NOMO-1 treated with DMSO at 0.1 percent for 48 hours (cell line): ENCODE measurements at regions not wholly inside any gene's neighbourhood (a gene's known extent, or its start where the extent isn't known, plus 50 kb on each side); places are given as distances from the start of the nearest gene placed in this dataset.
A peak's percentile ranks its signal among the peaks of the same experiment; 100 is the strongest.

Experiments
- DNase-seq: peaks from one replicate; lab custom pipeline; 2025; ENCODE audit not compliant: unreplicated experiment; lab: John Stamatoyannopoulos, UW

- no peak for DNase-seq
These were observed 65.7 kb downstream of the UNC5CL start for GRCh38 chr6:40973304-40973703.

GRCh38 chr6:40972814-40973213 is 66.2 kb downstream of the UNC5CL start:
- DNase-seq, result no peak

- no peak for DNase-seq
These were observed 66.8 kb downstream of the UNC5CL start for GRCh38 chr6:40972190-40972589.

GRCh38 chr6:40968620-40969164 is 70.3 kb downstream of the UNC5CL start:
- no peak for DNase-seq

- no peak for DNase-seq
These were observed 72.2 kb downstream of the UNC5CL start for GRCh38 chr6:40966860-40967259.

- DNase-seq, result no peak
These were observed 74.0 kb downstream of the UNC5CL start for GRCh38 chr6:40965046-40965445.

GRCh38 chr6:40963019-40963418 is 76.0 kb downstream of the UNC5CL start:
- DNase-seq, result no peak

- DNase-seq, result peak; percentile 18
These were observed 76.8 kb downstream of the UNC5CL start for GRCh38 chr6:40962241-40962640.

GRCh38 chr6:40961831-40962230 is 77.2 kb downstream of the UNC5CL start:
- no peak for DNase-seq

- DNase-seq, result no peak
These were observed 78.1 kb downstream of the UNC5CL start for GRCh38 chr6:40960742-40961430.

- DNase-seq, result no peak
These were observed 79.2 kb downstream of the UNC5CL start for GRCh38 chr6:40959781-40960327.

GRCh38 chr6:40958738-40959137 is 80.3 kb downstream of the UNC5CL start:
- no peak for DNase-seq

GRCh38 chr6:40957616-40958492 is 81.2 kb downstream of the UNC5CL start:
- DNase-seq, result no peak

GRCh38 chr6:40956936-40957335 is 82.1 kb downstream of the UNC5CL start:
- DNase-seq, result no peak

- DNase-seq, result no peak
These were observed 83.9 kb downstream of the UNC5CL start for GRCh38 chr6:40955178-40955545.

- no peak for DNase-seq
These were observed 84.4 kb downstream of the UNC5CL start for GRCh38 chr6:40954446-40955177.

- no peak for DNase-seq
These were observed 85.5 kb downstream of the UNC5CL start for GRCh38 chr6:40953486-40953885.

GRCh38 chr6:40950986-40951698 is 87.9 kb downstream of the UNC5CL start:
- no peak for DNase-seq

GRCh38 chr6:40948570-40948969 is 90.5 kb downstream of the UNC5CL start:
- no peak for DNase-seq

- DNase-seq, result no peak
These were observed 91.0 kb downstream of the UNC5CL start for GRCh38 chr6:40947876-40948526.
